BLaER1 (cell line): ENCODE measurements at regions not wholly inside any gene's neighbourhood (a gene's known extent, or its start where the extent isn't known, plus 50 kb on each side); places are given as distances from the start of the nearest gene placed in this dataset.
"Not testable (repeated sequence)": the region's sequence is repeated elsewhere in the genome, so short reads cannot be mapped to it uniquely, and the experiment has no call there.

Experiments used
- H3K27ac ChIP-seq: shearing (Covaris generic); formaldehyde crosslinking; 2 replicates; pipeline ENCODE4 v1.8.1; 2022
- H3K27me3 ChIP-seq: shearing (Covaris generic); formaldehyde crosslinking; 2 replicates; pipeline ENCODE4 v1.8.1; 2022
- H3K36me3 ChIP-seq: shearing (Covaris generic); formaldehyde crosslinking; 2 replicates; pipeline ENCODE4 v1.8.1; 2022
- H3K4me1 ChIP-seq: shearing (Covaris generic); formaldehyde crosslinking; 2 replicates; pipeline ENCODE4 v1.8.1; 2022
- H3K4me2 ChIP-seq: shearing (Covaris generic); formaldehyde crosslinking; 2 replicates; pipeline ENCODE4 v1.8.1; 2022
- H3K4me3 ChIP-seq: shearing (Covaris generic); formaldehyde crosslinking; 2 replicates; pipeline ENCODE4 v1.8.1; 2022
- H3K9ac ChIP-seq: shearing (Covaris generic); formaldehyde crosslinking; 2 replicates; pipeline ENCODE4 v1.8.1; 2022
- H3K9me3 ChIP-seq: shearing (Covaris generic); formaldehyde crosslinking; 2 replicates; pipeline ENCODE4 v1.8.1; 2022
- H4K20me1 ChIP-seq: shearing (Covaris generic); formaldehyde crosslinking; 2 replicates; pipeline ENCODE4 v1.8.1; 2022
- Cebpa-rat ChIP-seq: shearing (Covaris generic); IDR thresholded peaks from 2 replicates; pipeline ENCODE4 v1.8.1; 2022

- TF ChIP-seq Cebpa-rat: no peak
- Histone ChIP-seq H3K4me3 (no peak overlapping the region), H3K9ac (no peak overlapping the region), H3K36me3 (no peaks in the 10 kb centered on the region), H3K4me1 (peaks cover 20% of the 10 kb centered on the region), H3K4me2 (no peak overlapping the region), H4K20me1 (no peaks in the 10 kb centered on the region), H3K27me3 (no peaks in the 10 kb centered on the region), H3K9me3 (peaks cover 50% of the 10 kb centered on the region), H3K27ac (no peak overlapping the region)
These were observed 360.5 kb upstream of the SLC7A11 start for GRCh38 chr4:138602664-138603063.

GRCh38 chr4:138599965-138600364 is 357.8 kb upstream of the SLC7A11 start:
- peaks cover 38% of the 10 kb centered on the region for H3K9me3 ChIP-seq
- no peaks in the 10 kb centered on the region for H3K27me3 ChIP-seq
- no peak for TF ChIP-seq Cebpa-rat
- H3K9ac ChIP-seq: no peak overlapping the region
- H4K20me1 ChIP-seq: no peaks in the 10 kb centered on the region
- no peak overlapping the region for H3K27ac ChIP-seq
- H3K4me2 ChIP-seq: no peak overlapping the region
- no peaks in the 10 kb centered on the region for H3K36me3 ChIP-seq
- peaks cover 46% of the 10 kb centered on the region for H3K4me1 ChIP-seq
- no peak overlapping the region for H3K4me3 ChIP-seq

GRCh38 chr4:138598226-138598625 is 356.1 kb upstream of the SLC7A11 start:
- peaks cover 33% of the 10 kb centered on the region for H3K9me3 ChIP-seq
- no peaks in the 10 kb centered on the region for H3K36me3 ChIP-seq
- H3K4me3 ChIP-seq: peak overlapping the region; percentile 4; the same call in 1 of the 2 replicates
- H3K9ac ChIP-seq: peak overlapping the region; percentile 47; the same call in 1 of the 2 replicates
- H3K4me2 ChIP-seq: peak overlapping the region; percentile 72
- peak overlapping the region; percentile 83 for H3K27ac ChIP-seq
- no peak for TF ChIP-seq Cebpa-rat
- no peaks in the 10 kb centered on the region for H4K20me1 ChIP-seq
- H3K27me3 ChIP-seq: no peaks in the 10 kb centered on the region
- H3K4me1 ChIP-seq: peaks cover 63% of the 10 kb centered on the region

DNA sequence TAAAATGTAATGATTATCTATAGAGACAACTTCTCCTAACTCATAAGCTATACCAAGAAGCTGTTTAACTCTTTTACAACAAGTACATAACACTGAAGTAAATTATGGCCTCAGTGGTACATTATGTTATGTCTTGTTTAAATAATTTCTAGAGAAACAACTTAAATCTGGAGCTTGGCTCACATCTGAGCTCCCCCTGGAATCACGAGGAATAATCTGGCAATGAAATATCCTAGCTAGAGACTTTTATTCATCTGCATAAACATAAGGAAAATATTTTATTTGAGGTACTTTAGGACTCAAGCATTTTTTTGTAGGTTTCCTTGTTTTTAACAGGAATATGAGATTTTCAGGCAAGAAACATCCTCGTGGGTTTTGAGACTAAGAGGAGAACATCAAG is 354.7 kb upstream of the SLC7A11 start:
- Histone ChIP-seq H3K9me3 (peaks cover 19% of the 10 kb centered on the region), H4K20me1 (no peaks in the 10 kb centered on the region), H3K36me3 (no peaks in the 10 kb centered on the region), H3K4me1 (peaks cover 77% of the 10 kb centered on the region), H3K27me3 (no peaks in the 10 kb centered on the region), H3K27ac (peak overlapping the region; percentile 83), H3K9ac (no peak overlapping the region), H3K4me2 (peak overlapping the region; percentile 72), H3K4me3 (no peak overlapping the region)
- no peak for TF ChIP-seq Cebpa-rat

GRCh38 chr4:138595731-138596460 is 353.7 kb upstream of the SLC7A11 start:
- peaks cover 79% of the 10 kb centered on the region for H3K4me1 ChIP-seq
- H3K4me3 ChIP-seq: peak overlapping the region; percentile 15; the same call in 1 of the 2 replicates
- peak overlapping the region; percentile 83 for H3K27ac ChIP-seq
- peaks cover 9% of the 10 kb centered on the region for H3K9me3 ChIP-seq
- no peaks in the 10 kb centered on the region for H3K36me3 ChIP-seq
- no peaks in the 10 kb centered on the region for H4K20me1 ChIP-seq
- no peak for TF ChIP-seq Cebpa-rat
- no peaks in the 10 kb centered on the region for H3K27me3 ChIP-seq
- peak overlapping the region; percentile 44; the same call in 1 of the 2 replicates for H3K9ac ChIP-seq
- peak overlapping the region; percentile 81 for H3K4me2 ChIP-seq

- Histone ChIP-seq H3K9me3 (peaks cover 2% of the 10 kb centered on the region), H3K36me3 (no peaks in the 10 kb centered on the region), H3K27me3 (no peaks in the 10 kb centered on the region), H3K27ac (peak overlapping the region; percentile 83), H3K4me2 (peak overlapping the region; percentile 81), H3K4me1 (peaks cover 79% of the 10 kb centered on the region), H4K20me1 (no peaks in the 10 kb centered on the region), H3K9ac (peak overlapping the region; percentile 44; the same call in 1 of the 2 replicates), H3K4me3 (peak overlapping the region; percentile 15; the same call in 1 of the 2 replicates)
- TF ChIP-seq Cebpa-rat: no peak
These were observed 353.0 kb upstream of the SLC7A11 start for GRCh38 chr4:138595171-138595570.

GRCh38 chr4:138592796-138593195 is 350.6 kb upstream of the SLC7A11 start:
- Histone ChIP-seq H3K9ac (no peak overlapping the region), H3K4me1 (peaks cover 76% of the 10 kb centered on the region), H3K9me3 (0 out of 2 replicates have a peak, but pooled peaks cover 7% of the 10 kb centered on the region), H3K4me3 (no peak overlapping the region), H3K36me3 (no peaks in the 10 kb centered on the region), H3K4me2 (0 out of 2 replicates have a peak overlapping the region, but pooled peaks have one; percentile 81), H3K27ac (no peak overlapping the region), H4K20me1 (no peaks in the 10 kb centered on the region), H3K27me3 (no peaks in the 10 kb centered on the region)
- no peak for TF ChIP-seq Cebpa-rat

- H4K20me1 ChIP-seq: no peaks in the 10 kb centered on the region
- H3K27ac ChIP-seq: no peak overlapping the region
- H3K4me3 ChIP-seq: no peak overlapping the region
- no peaks in the 10 kb centered on the region for H3K27me3 ChIP-seq
- peaks cover 68% of the 10 kb centered on the region for H3K4me1 ChIP-seq
- no peaks in the 10 kb centered on the region for H3K36me3 ChIP-seq
- TF ChIP-seq Cebpa-rat: no peak
- H3K4me2 ChIP-seq: no peak overlapping the region
- H3K9ac ChIP-seq: no peak overlapping the region
- 0 out of 2 replicates have a peak, but pooled peaks cover 7% of the 10 kb centered on the region for H3K9me3 ChIP-seq
These were observed 349.7 kb upstream of the SLC7A11 start for GRCh38 chr4:138591808-138592207.

- peaks cover 22% of the 10 kb centered on the region for H3K9me3 ChIP-seq
- no peaks in the 10 kb centered on the region for H3K36me3 ChIP-seq
- H3K27me3 ChIP-seq: no peaks in the 10 kb centered on the region
- H4K20me1 ChIP-seq: no peaks in the 10 kb centered on the region
- H3K4me2 ChIP-seq: peak overlapping the region; percentile 31
- no peak overlapping the region for H3K4me3 ChIP-seq
- no peak for TF ChIP-seq Cebpa-rat
- H3K4me1 ChIP-seq: peaks cover 51% of the 10 kb centered on the region
- H3K9ac ChIP-seq: no peak overlapping the region
- no peak overlapping the region for H3K27ac ChIP-seq
These were observed 346.4 kb upstream of the SLC7A11 start for GRCh38 chr4:138588501-138588900.

DNA sequence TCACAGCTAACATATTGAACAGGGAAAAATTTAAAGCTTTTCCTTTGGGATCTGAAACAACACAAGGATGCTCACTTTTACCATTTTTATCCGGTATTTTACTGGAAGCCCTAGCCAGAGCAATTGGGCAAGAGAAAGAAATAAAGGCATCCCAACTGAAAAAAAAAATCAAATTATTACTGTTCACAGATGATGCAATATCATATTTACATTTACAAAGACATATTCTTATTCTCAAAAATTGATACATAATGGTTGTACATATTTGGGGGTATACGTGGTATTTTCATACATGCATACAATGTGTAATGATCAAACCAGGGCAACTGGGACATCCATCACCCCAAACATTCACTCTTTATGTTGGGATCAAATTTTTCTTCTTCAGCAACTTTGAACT is 337.0 kb upstream of the SLC7A11 start:
- 0 out of 2 replicates have a peak, but pooled peaks cover 3% of the 10 kb centered on the region for H3K36me3 ChIP-seq
- H3K27ac ChIP-seq: no peak overlapping the region
- H3K4me2 ChIP-seq: no peak overlapping the region
- no peaks in the 10 kb centered on the region for H4K20me1 ChIP-seq
- H3K9me3 ChIP-seq: peaks cover 58% of the 10 kb centered on the region
- no peaks in the 10 kb centered on the region for H3K27me3 ChIP-seq
- H3K4me1 ChIP-seq: no peaks in the 10 kb centered on the region
- no peak overlapping the region for H3K9ac ChIP-seq
- TF ChIP-seq Cebpa-rat: no peak
- no peak overlapping the region for H3K4me3 ChIP-seq

DNA sequence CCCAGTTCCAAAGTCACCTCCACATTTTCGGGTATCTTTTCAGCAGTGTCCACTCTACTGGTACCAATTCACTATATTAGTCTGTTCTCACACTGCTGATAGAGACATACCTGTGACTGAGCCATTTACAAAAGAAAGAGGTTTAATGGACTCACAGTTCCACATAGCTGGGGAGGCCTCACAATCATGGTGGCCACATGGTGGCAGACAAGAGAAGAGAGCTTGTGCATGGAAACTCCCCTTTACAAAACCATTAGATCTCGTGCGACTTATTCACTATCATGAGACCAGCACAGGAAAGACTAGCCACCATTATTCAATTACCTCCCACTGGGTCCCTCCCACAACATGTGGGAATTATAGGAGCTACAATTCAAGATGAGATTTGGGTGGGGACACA is 335.7 kb upstream of the SLC7A11 start:
- not testable (repeated sequence) for H3K4me3 ChIP-seq, H3K36me3 ChIP-seq, H3K4me2 ChIP-seq, H4K20me1 ChIP-seq, H3K4me1 ChIP-seq, H3K9ac ChIP-seq, H3K27me3 ChIP-seq, H3K27ac ChIP-seq
- H3K9me3 ChIP-seq: peaks cover 53% of the 10 kb centered on the region
